ENCODE measurements at regions not wholly inside any gene's neighbourhood (a gene's known extent, or its start where the extent isn't known, plus 50 kb on each side); places are given as distances from the start of the nearest gene placed in this dataset.
A peak's percentile ranks its signal among the peaks of the same experiment; 100 is the strongest.
"Not testable (repeated sequence)": the region's sequence is repeated elsewhere in the genome, so short reads cannot be mapped to it uniquely, and the experiment has no call there.

GRCh38 chr11:86179646-86180064 lies 64.9 kb upstream of the EED start:
- H3K4me3 Mint-ChIP-seq (ENCODE audit: low read depth): no peak overlapping the region
- peaks cover 7% of the 10 kb centered on the region for H3K9me3 Mint-ChIP-seq
- DNase-seq (ENCODE audit: low spot score): no peak
- H3K4me1 Mint-ChIP-seq (ENCODE audit: low read depth): peaks cover 24% of the 10 kb centered on the region
- peaks cover 14% of the 10 kb centered on the region for H3K36me3 Mint-ChIP-seq (ENCODE audit: low read depth)
- no peaks in the 10 kb centered on the region for H3K27me3 Mint-ChIP-seq (ENCODE audit: low read depth)
- H3K27ac Mint-ChIP-seq: no peak overlapping the region
- intact Hi-C loops (cut with micrococcal nuclease): loop anchor here (5.0 kb wide), 1 partner anchor 343 kb away; no protein-coding TSS in a partner anchor

GRCh38 chr11:86177302-86177701 lies 67.3 kb upstream of the EED start:
- Mint-ChIP-seq H3K27me3 (ENCODE audit: low read depth) (no peaks in the 10 kb centered on the region), H3K9me3 (peaks cover 7% of the 10 kb centered on the region), H3K36me3 (ENCODE audit: low read depth) (peaks cover 14% of the 10 kb centered on the region), H3K4me3 (ENCODE audit: low read depth) (peak overlapping the region; percentile 19), H3K4me1 (ENCODE audit: low read depth) (peaks cover 18% of the 10 kb centered on the region), H3K27ac (no peak overlapping the region)
- intact Hi-C loops (cut with micrococcal nuclease): loop anchor here (2.0 to 5.0 kb wide), 5 partner anchors 17 to 345 kb away; partner anchors contain the start of gene EED
- DNase-seq (ENCODE audit: low spot score): no peak

GRCh38 chr11:86176165-86176884 lies 68.2 kb upstream of the EED start:
- Mint-ChIP-seq H3K4me3 (ENCODE audit: low read depth) (peak overlapping the region; percentile 28), H3K9me3 (peaks cover 7% of the 10 kb centered on the region), H3K27ac (no peak overlapping the region), H3K4me1 (ENCODE audit: low read depth) (peaks cover 18% of the 10 kb centered on the region), H3K36me3 (ENCODE audit: low read depth) (peaks cover 14% of the 10 kb centered on the region), H3K27me3 (ENCODE audit: low read depth) (no peaks in the 10 kb centered on the region)
- DNase-seq (ENCODE audit: low spot score): peak; percentile 64
- intact Hi-C loops (cut with micrococcal nuclease): loop anchor here (1.0 to 5.0 kb wide), 14 partner anchors 16 to 424 kb away; partner anchors contain the start of genes EED and PICALM

- peaks cover 18% of the 10 kb centered on the region for H3K4me1 Mint-ChIP-seq (ENCODE audit: low read depth)
- H3K9me3 Mint-ChIP-seq: peaks cover 7% of the 10 kb centered on the region
- no peak overlapping the region for H3K27ac Mint-ChIP-seq
- H3K4me3 Mint-ChIP-seq (ENCODE audit: low read depth): no peak overlapping the region
- H3K27me3 Mint-ChIP-seq (ENCODE audit: low read depth): no peaks in the 10 kb centered on the region
- peaks cover 14% of the 10 kb centered on the region for H3K36me3 Mint-ChIP-seq (ENCODE audit: low read depth)
- intact Hi-C loops (cut with micrococcal nuclease): loop anchor here (1.0 to 5.0 kb wide), 14 partner anchors 15 to 423 kb away; partner anchors contain the start of genes EED and PICALM
- DNase-seq (ENCODE audit: low spot score): no peak
Measured at GRCh38 chr11:86175626-86176025, 68.9 kb upstream of the EED start.

GRCh38 chr11:86175191-86175590 lies 69.4 kb upstream of the EED start:
- no peaks in the 10 kb centered on the region for H3K27me3 Mint-ChIP-seq (ENCODE audit: low read depth)
- H3K27ac Mint-ChIP-seq: no peak overlapping the region
- peaks cover 14% of the 10 kb centered on the region for H3K36me3 Mint-ChIP-seq (ENCODE audit: low read depth)
- H3K9me3 Mint-ChIP-seq: peaks cover 7% of the 10 kb centered on the region
- H3K4me1 Mint-ChIP-seq (ENCODE audit: low read depth): peaks cover 18% of the 10 kb centered on the region
- no peak overlapping the region for H3K4me3 Mint-ChIP-seq (ENCODE audit: low read depth)
- DNase-seq (ENCODE audit: low spot score): no peak
- intact Hi-C loops (cut with micrococcal nuclease): loop anchor here (5.0 kb wide), 1 partner anchor 347 kb away; no protein-coding TSS in a partner anchor

GRCh38 chr11:86174101-86175046 lies 70.2 kb upstream of the EED start:
- Mint-ChIP-seq H3K9me3 (peaks cover 7% of the 10 kb centered on the region), H3K4me1 (ENCODE audit: low read depth) (peaks cover 15% of the 10 kb centered on the region), H3K36me3 (ENCODE audit: low read depth) (peaks cover 13% of the 10 kb centered on the region), H3K27me3 (ENCODE audit: low read depth) (no peaks in the 10 kb centered on the region), H3K4me3 (ENCODE audit: low read depth) (no peak overlapping the region), H3K27ac (no peak overlapping the region)
- no peak for DNase-seq (ENCODE audit: low spot score)
- intact Hi-C loops (cut with micrococcal nuclease): loop anchor here (5.0 kb wide), 1 partner anchor 348 kb away; no protein-coding TSS in a partner anchor

- Mint-ChIP-seq H3K4me1 (ENCODE audit: low read depth) (peaks cover 6% of the 10 kb centered on the region), H3K4me3 (ENCODE audit: low read depth) (no peak overlapping the region), H3K27me3 (ENCODE audit: low read depth) (no peaks in the 10 kb centered on the region), H3K9me3 (no peaks in the 10 kb centered on the region), H3K27ac (no peak overlapping the region), H3K36me3 (ENCODE audit: low read depth) (peaks cover 4% of the 10 kb centered on the region)
- intact Hi-C loops (cut with micrococcal nuclease): no loop called here
- DNase-seq (ENCODE audit: low spot score): no peak
Measured at GRCh38 chr11:86172894-86173293, 71.7 kb upstream of the EED start.

- Mint-ChIP-seq H3K27me3 (ENCODE audit: low read depth) (no peaks in the 10 kb centered on the region), H3K4me3 (ENCODE audit: low read depth) (no peak overlapping the region), H3K9me3 (no peaks in the 10 kb centered on the region), H3K27ac (no peak overlapping the region), H3K36me3 (ENCODE audit: low read depth) (no peaks in the 10 kb centered on the region), H3K4me1 (ENCODE audit: low read depth) (no peaks in the 10 kb centered on the region)
- no peak for DNase-seq (ENCODE audit: low spot score)
- intact Hi-C loops (cut with micrococcal nuclease): no loop called here
Measured at GRCh38 chr11:86171627-86172026, 72.9 kb upstream of the EED start.

GRCh38 chr11:86167499-86168164 lies 76.9 kb upstream of the EED start:
- intact Hi-C loops (cut with micrococcal nuclease): no loop called here
- peaks cover 2% of the 10 kb centered on the region for H3K4me1 Mint-ChIP-seq (ENCODE audit: low read depth)

GRCh38 chr11:86166287-86166686 lies 78.3 kb upstream of the EED start:
- DNase-seq (ENCODE audit: low spot score); H3K9me3 Mint-ChIP-seq; H3K27ac Mint-ChIP-seq; H3K36me3 Mint-ChIP-seq (ENCODE audit: low read depth); H3K27me3 Mint-ChIP-seq (ENCODE audit: low read depth); intact Hi-C loops (cut with micrococcal nuclease); H3K4me3 Mint-ChIP-seq (ENCODE audit: low read depth): not testable (repeated sequence)
- peaks cover 12% of the 10 kb centered on the region for H3K4me1 Mint-ChIP-seq (ENCODE audit: low read depth)

More at GRCh38 chr11:86167499-86168164, 76.9 kb upstream of the EED start:
- DNase-seq (ENCODE audit: low spot score): no peak
- H3K27ac Mint-ChIP-seq: no peak overlapping the region
- no peak overlapping the region for H3K4me3 Mint-ChIP-seq (ENCODE audit: low read depth)
- H3K27me3 Mint-ChIP-seq (ENCODE audit: low read depth): no peaks in the 10 kb centered on the region
- H3K36me3 Mint-ChIP-seq (ENCODE audit: low read depth): no peaks in the 10 kb centered on the region
- peaks cover 7% of the 10 kb centered on the region for H3K9me3 Mint-ChIP-seq

GRCh38 chr11:86164106-86164505 lies 80.4 kb upstream of the EED start:
- no peak overlapping the region for H3K27ac Mint-ChIP-seq
- H3K27me3 Mint-ChIP-seq (ENCODE audit: low read depth): no peaks in the 10 kb centered on the region
- no peak overlapping the region for H3K4me3 Mint-ChIP-seq (ENCODE audit: low read depth)
- intact Hi-C loops (cut with micrococcal nuclease): no loop called here
- no peak for DNase-seq (ENCODE audit: low spot score)
- peaks cover 16% of the 10 kb centered on the region for H3K4me1 Mint-ChIP-seq (ENCODE audit: low read depth)
- H3K36me3 Mint-ChIP-seq (ENCODE audit: low read depth): no peaks in the 10 kb centered on the region
- peaks cover 7% of the 10 kb centered on the region for H3K9me3 Mint-ChIP-seq

- H3K27me3 Mint-ChIP-seq (ENCODE audit: low read depth); H3K27ac Mint-ChIP-seq; H3K9me3 Mint-ChIP-seq; DNase-seq (ENCODE audit: low spot score); H3K4me3 Mint-ChIP-seq (ENCODE audit: low read depth); H3K36me3 Mint-ChIP-seq (ENCODE audit: low read depth); intact Hi-C loops (cut with micrococcal nuclease): not testable (repeated sequence)
- H3K4me1 Mint-ChIP-seq (ENCODE audit: low read depth): peaks cover 24% of the 10 kb centered on the region
Measured at GRCh38 chr11:86163221-86163876, 81.2 kb upstream of the EED start.

All from activated T-helper 2 cell treated with anti-CD3 and anti-CD28 coated beads, Interferon-gamma antibody, Interleukin-2, Interleukin-4, amounts not matched to agents 10 μg/mL and 5 μg/mL and 100 μg/mL, durations not matched to agents 14 hours and 24 hours and 36 hours (primary cell).